Glutamatergic neuron (in vitro differentiated cells): ENCODE measurements at regions not wholly inside any gene's neighbourhood (a gene's known extent, or its start where the extent isn't known, plus 50 kb on each side); places are given as distances from the start of the nearest gene placed in this dataset.

Experiments
- DNase-seq: peaks from one replicate; pipeline ENCODE4 v3.0.0; 2022
- H3K27ac Mint-ChIP-seq: one replicate; pipeline ENCODE4 v1.8.0; 2020; ENCODE audit warnings: mild to moderate bottlenecking, mixed read lengths, inconsistent platforms; ENCODE audit not compliant: unreplicated experiment
- H3K27me3 Mint-ChIP-seq: one replicate; pipeline ENCODE4 v1.8.0; 2020; ENCODE audit warnings: mild to moderate bottlenecking, moderate library complexity, mixed read lengths, inconsistent platforms; ENCODE audit not compliant: unreplicated experiment
- H3K36me3 Mint-ChIP-seq: one replicate; pipeline ENCODE4 v1.8.0; 2020; ENCODE audit warnings: mild to moderate bottlenecking, mixed read lengths, inconsistent platforms; ENCODE audit not compliant: unreplicated experiment
- H3K4me1 Mint-ChIP-seq: one replicate; pipeline ENCODE4 v1.8.0; 2020; ENCODE audit warnings: mild to moderate bottlenecking, low read depth, mixed read lengths, inconsistent platforms; ENCODE audit not compliant: unreplicated experiment
- H3K4me3 Mint-ChIP-seq: one replicate; pipeline ENCODE4 v1.8.0; 2020; ENCODE audit warnings: mild to moderate bottlenecking, mixed read lengths, inconsistent platforms; ENCODE audit not compliant: unreplicated experiment
- H3K9me3 Mint-ChIP-seq: one replicate; pipeline ENCODE4 v1.8.0; 2020; ENCODE audit warnings: mild to moderate bottlenecking, moderate library complexity, mixed read lengths, inconsistent platforms; ENCODE audit not compliant: unreplicated experiment
- TF ChIP-seq, protein P1 (sequence below): fragments of 200-600 bp; sonication (generic); IDR thresholded peaks from one replicate; pipeline ENCODE4 v1.5.0; 2021; ENCODE audit not compliant: partially characterized antibody, unreplicated experiment

DNA sequence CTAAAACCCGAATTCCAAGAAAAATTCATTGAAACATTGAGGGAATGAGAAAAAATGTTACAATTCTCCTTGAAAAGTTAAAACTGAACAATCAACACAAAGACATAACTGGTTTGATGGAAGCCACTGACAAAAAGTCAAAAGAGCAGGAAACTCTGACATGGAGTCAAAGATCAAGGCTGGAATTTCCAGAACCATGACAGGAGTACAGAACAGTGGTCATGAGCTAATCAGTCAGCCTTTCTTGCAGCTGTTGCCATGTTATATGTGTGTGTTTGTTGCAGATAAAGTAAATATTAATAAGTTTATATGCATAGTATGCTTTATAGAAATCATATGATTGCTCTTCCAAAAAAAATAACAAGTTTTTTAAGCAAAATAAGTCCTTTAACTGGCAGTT, 184.7 kb upstream of the HCCS start:
- no peak overlapping the region for H3K4me3 Mint-ChIP-seq
- no peaks in the 10 kb centered on the region for H3K4me1 Mint-ChIP-seq
- TF ChIP-seq, protein P1, sequence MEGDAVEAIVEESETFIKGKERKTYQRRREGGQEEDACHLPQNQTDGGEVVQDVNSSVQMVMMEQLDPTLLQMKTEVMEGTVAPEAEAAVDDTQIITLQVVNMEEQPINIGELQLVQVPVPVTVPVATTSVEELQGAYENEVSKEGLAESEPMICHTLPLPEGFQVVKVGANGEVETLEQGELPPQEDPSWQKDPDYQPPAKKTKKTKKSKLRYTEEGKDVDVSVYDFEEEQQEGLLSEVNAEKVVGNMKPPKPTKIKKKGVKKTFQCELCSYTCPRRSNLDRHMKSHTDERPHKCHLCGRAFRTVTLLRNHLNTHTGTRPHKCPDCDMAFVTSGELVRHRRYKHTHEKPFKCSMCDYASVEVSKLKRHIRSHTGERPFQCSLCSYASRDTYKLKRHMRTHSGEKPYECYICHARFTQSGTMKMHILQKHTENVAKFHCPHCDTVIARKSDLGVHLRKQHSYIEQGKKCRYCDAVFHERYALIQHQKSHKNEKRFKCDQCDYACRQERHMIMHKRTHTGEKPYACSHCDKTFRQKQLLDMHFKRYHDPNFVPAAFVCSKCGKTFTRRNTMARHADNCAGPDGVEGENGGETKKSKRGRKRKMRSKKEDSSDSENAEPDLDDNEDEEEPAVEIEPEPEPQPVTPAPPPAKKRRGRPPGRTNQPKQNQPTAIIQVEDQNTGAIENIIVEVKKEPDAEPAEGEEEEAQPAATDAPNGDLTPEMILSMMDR = no peak
- no peak for DNase-seq
- H3K27me3 Mint-ChIP-seq = no peaks in the 10 kb centered on the region
- no peaks in the 10 kb centered on the region for H3K9me3 Mint-ChIP-seq
- H3K27ac Mint-ChIP-seq = no peak overlapping the region
- H3K36me3 Mint-ChIP-seq = no peaks in the 10 kb centered on the region

DNA sequence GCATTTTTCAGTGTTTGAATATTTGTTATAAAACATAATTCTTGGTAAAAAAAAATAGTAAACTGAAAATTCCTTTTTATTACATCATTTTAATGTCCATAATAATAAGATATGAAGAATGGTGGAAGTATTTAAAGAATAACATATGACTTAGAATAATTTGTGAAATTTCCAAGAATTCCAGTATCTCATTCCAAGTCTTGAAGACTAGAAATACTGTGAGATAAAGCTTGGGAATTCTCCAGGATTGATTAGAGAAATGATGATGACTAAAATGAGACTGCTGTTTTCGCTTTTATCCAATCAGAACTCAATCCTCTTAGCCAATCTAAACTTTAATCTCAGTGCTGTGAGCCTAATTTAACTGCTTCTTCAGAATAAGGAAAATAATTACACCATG, 184.2 kb upstream of the HCCS start:
- Mint-ChIP-seq H3K9me3 (no peaks in the 10 kb centered on the region), H3K27me3 (no peaks in the 10 kb centered on the region), H3K27ac (no peak overlapping the region), H3K36me3 (no peaks in the 10 kb centered on the region), H3K4me3 (no peak overlapping the region), H3K4me1 (no peaks in the 10 kb centered on the region)
- no peak for DNase-seq
- TF ChIP-seq, protein P1 = no peak

DNA sequence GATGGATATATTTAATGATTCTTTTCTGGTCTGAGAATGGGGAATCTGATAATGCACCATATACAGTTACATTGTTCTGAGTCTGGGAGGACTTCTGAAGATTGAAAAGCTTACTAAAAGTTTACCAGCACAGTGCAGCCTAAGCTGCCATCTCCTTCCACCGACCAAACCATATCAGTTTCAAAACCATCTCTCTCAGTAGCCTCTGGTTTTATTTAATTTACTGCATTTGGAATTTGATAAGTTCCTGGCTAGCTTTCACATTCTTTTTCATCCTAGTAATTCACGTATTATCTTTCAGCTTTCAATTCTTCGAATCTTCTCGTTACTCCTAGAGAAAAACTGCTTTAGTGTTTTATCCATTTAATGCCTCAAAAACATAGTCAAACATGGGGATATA, 181.4 kb upstream of the HCCS start:
- no peaks in the 10 kb centered on the region for H3K27me3 Mint-ChIP-seq
- H3K4me1 Mint-ChIP-seq = no peaks in the 10 kb centered on the region
- TF ChIP-seq, protein P1 = no peak
- H3K27ac Mint-ChIP-seq = no peak overlapping the region
- no peak overlapping the region for H3K4me3 Mint-ChIP-seq
- no peak for DNase-seq
- H3K9me3 Mint-ChIP-seq = no peaks in the 10 kb centered on the region
- H3K36me3 Mint-ChIP-seq = no peaks in the 10 kb centered on the region

DNA sequence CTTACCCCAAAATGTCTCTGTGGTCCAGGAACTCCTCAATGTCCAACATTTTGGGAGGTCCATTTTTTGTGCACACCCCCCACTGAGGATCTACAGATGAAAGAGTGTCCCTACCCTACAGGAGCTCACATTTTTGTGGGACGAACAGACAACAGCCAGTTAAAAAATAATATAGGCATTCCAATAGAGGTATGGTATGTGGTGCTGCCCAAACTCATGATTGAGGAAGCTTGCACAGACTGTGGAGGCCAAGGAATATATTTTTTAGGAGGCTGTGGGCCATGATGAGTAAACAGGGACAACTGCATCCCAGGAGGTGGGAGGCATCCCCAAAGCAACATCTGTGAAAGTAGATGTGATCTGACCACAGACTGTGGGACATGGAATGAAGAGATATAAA, 181.0 kb upstream of the HCCS start:
- Mint-ChIP-seq H3K9me3 (no peaks in the 10 kb centered on the region), H3K4me1 (no peaks in the 10 kb centered on the region), H3K4me3 (no peak overlapping the region), H3K27ac (no peak overlapping the region), H3K36me3 (no peaks in the 10 kb centered on the region), H3K27me3 (no peaks in the 10 kb centered on the region)
- no peak for DNase-seq
- TF ChIP-seq, protein P1 = no peak

DNA sequence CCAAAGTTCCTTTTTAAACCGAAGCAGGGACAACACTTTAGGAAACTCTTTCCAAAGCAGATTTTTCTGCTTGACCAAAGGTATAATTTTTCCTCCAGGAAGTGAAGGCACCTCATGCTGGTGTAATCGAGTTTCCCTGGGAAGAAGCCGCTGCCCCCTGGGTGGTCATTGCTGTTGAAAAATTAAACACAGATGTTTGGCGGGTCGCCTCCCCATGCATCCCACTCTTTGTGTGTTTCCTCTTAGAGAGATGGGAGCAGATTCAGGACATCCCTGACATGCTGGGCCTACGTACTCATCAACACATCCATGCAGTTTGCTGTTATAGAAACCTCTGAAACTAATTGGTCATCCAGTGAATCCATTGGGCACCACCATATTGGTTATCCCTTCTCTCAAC, 179.2 kb upstream of the HCCS start:
- Mint-ChIP-seq H3K4me1 (no peaks in the 10 kb centered on the region), H3K4me3 (no peak overlapping the region), H3K27me3 (no peaks in the 10 kb centered on the region), H3K9me3 (no peaks in the 10 kb centered on the region), H3K27ac (no peak overlapping the region), H3K36me3 (no peaks in the 10 kb centered on the region)
- no peak for DNase-seq
- TF ChIP-seq, protein P1 = no peak
